H7 (cell line): ENCODE measurements at regions not wholly inside any gene's neighbourhood (a gene's known extent, or its start where the extent isn't known, plus 50 kb on each side); places are given as distances from the start of the nearest gene placed in this dataset.

ENCODE experiments used
- DNase-seq: peaks from one replicate; pipeline ENCODE4 v3.0.0; 2012
- H3K27me3 ChIP-seq: 2 replicates; pipeline ENCODE4 v1.6.0; 2011; ENCODE audit warnings: mild to moderate bottlenecking, low read length; ENCODE audit not compliant: control insufficient read depth, insufficient read depth
- H3K36me3 ChIP-seq: replicated peaks from 2 replicates; pipeline ENCODE4 v1.5.1; 2011; ENCODE audit warnings: low read length; ENCODE audit not compliant: control insufficient read depth, insufficient read depth
- H3K4me3 ChIP-seq: 2 replicates; pipeline ENCODE4 v1.5.1; 2011; ENCODE audit warnings: low read depth, mild to moderate bottlenecking, control low read depth, low read length, moderate library complexity; ENCODE audit not compliant: insufficient read depth

DNA sequence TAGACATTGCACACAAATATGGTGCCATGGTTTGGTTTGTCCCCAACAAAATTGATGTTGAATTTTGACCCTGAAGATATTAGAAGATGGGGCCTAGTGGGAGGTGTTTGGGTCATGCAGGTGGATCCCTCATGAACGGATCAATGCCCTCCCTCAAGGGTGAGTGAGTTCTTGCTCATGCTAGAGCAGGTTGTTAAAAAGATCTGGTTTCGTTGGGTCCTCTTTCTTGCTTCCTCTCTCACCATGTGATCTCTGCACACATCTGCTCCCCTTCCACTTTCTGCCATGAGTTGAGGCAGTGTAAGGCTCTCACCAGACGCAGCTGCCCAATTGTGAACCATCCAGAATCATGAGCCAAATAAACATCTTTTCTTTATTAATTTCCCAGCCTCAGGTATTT lies 87.8 kb upstream of the MDFIC2 start:
- Histone ChIP-seq H3K36me3 (no peaks in the 10 kb centered on the region), H3K4me3 (no peak overlapping the region), H3K27me3 (no peaks in the 10 kb centered on the region)
- no peak for DNase-seq

DNA sequence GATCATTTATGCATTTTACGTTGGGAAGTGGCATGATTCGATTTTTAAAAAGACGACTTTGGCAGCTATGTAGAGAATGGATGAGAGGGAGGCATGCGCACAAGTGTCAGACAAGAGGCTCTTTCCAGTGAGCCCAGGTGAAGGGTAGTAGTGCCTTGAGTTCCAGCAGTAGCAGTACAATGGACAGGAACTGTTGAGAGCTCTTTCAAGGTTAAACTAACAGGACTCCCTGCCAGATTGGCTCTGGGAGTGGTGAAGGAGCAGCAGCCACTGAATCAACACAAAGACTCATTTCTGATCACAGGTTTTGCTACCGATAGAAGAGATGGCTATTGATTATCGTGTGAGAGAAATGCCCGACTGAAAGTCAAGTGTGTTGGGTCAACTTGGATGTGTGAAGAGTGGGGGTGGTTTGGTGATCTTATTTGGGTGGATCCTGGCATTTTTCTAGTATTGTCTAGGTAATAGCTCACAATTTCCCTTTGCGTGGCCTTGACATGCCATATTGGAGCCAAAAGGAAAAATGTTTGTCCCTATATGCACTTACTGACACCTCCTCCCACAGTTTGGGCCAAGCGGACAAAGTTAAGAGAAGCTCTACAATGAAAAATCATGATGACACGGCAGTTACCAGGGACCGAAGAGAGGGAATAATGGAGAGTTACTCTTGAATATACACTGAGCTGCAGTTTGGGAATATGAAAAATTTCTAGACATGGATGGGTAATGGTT lies 81.6 kb upstream of the MDFIC2 start:
- Histone ChIP-seq H3K27me3 (no peaks in the 10 kb centered on the region), H3K4me3 (no peak overlapping the region), H3K36me3 (no peaks in the 10 kb centered on the region)
- DNase-seq = no peak

DNA sequence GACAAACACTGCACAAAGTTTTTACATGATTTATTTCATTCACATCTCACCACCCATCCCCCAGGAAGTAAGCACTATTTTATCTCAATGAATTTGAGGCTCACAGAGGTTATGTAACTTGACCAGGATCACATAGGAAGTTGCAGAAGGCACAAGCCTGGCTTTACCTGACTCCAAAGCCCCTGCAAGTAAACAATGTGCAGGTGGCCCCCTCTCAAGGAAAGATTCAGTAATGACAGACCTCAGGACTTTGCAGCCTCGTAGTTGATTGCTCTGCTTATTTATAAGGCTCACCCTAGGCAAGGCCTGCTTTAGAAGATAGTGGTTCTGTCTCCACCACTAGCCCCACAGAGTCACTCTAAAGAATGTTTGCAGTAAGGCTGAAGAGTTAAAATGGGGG lies 79.8 kb upstream of the MDFIC2 start:
- H3K27me3 ChIP-seq = no peaks in the 10 kb centered on the region
- peak; percentile 9 for DNase-seq

DNA sequence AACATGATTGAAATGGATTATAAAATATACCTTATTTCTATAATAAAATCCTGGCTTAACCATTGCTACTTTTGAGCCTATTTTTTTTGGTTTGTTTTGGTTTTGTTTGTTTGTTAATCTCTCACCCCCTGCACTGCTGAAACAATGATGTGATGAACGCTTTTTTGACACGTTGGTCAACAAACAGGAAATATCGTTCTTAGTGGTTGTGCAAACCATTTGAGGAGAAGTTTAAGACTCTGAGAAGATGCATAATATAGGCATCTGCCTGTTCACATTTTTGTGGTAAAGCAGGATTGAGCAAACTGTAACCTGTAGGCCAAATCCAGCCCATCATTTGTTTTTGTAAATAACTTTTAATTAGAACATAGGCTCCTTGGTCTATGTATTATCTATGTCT lies 75.5 kb upstream of the MDFIC2 start:
- Histone ChIP-seq H3K4me3 (no peak overlapping the region), H3K36me3 (no peaks in the 10 kb centered on the region), H3K27me3 (no peaks in the 10 kb centered on the region)
- DNase-seq = no peak

More for the DNA sequence above, 79.8 kb upstream of the MDFIC2 start:
- H3K36me3 ChIP-seq = no peaks in the 10 kb centered on the region
- H3K4me3 ChIP-seq = no peak overlapping the region

DNA sequence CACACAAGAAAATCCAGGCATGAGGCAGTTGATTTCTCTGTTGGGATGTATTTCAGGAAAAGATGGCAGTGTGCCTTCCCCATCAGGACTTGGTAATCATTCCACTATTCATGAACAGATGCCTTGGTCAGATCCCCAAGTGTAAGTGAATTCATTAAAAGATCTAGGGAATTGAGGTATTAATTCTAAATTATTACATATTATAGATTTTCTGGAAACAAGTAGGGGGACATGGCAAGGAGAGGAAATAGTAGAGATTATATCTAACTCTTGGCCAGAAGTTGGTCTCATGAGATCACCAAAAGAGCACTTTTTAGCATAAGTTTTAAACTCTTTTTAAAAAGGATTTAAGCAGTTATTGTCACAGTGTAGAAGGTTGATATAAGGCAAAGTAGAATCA lies 74.4 kb upstream of the MDFIC2 start:
- no peaks in the 10 kb centered on the region for H3K36me3 ChIP-seq
- H3K4me3 ChIP-seq = no peak overlapping the region
- no peak for DNase-seq
- no peaks in the 10 kb centered on the region for H3K27me3 ChIP-seq

DNA sequence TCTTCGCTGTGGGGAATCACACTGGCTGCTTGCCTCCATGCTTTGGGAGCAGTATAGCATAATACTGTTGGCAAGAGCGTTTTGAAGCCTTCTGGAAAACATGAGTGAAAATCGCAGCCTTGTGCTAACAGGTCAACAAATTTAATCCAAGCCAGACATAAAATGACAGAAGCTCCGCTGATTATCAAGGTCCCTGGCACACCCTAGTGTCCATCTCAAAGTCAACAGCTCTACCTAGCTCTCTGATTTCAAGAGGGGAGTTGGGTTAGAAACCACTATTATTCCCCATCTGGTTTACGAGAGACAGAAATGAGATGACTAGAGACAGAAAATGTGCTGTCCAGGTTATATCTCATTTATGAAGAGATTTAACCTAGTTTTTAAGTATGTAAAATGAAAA lies 73.6 kb upstream of the MDFIC2 start:
- Histone ChIP-seq H3K4me3 (no peak overlapping the region), H3K27me3 (no peaks in the 10 kb centered on the region), H3K36me3 (no peaks in the 10 kb centered on the region)
- DNase-seq = peak; percentile 2

DNA sequence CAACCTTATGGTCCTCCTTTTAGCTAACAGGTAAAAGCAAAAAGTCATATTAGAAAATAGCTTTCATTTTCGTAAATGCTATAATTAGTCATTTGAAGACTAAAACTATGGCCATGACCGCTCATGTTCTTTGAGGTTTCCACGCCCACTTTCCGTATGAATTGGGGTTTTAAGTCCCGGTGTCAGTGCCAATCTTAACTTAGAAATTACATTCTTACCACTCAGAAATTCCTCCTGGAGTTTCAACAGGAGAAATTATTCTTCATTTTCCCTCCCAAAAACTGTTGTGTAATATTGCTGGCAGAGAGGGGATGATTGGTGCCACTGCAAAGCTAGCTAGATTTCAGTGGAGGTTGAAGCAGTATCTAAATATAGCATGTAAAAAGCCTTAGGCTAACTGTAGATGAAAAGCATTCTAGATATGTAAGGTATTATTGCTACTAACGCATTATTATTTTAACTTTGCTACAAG lies 71.0 kb upstream of the MDFIC2 start:
- Histone ChIP-seq H3K4me3 (no peak overlapping the region), H3K27me3 (no peaks in the 10 kb centered on the region), H3K36me3 (no peaks in the 10 kb centered on the region)
- DNase-seq = no peak

DNA sequence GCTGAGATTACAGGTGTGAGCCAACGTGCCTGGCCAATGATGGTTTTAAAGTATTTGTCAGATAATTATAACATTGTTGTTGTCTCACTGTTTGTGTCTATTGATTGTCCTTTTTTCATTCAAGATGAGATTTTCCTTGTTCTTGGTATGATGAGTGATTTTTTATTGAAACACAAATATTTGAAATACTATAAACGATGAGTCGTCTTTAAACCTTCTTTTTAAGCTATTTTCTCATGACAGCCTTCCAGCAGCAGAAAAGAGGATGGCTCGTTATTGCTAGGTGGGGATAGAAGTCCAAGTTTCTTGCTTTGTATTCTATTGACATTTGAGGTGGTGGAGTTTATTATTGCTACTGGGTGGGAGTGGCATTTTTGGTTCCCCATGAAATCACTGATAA lies 61.7 kb upstream of the MDFIC2 start:
- no peak for DNase-seq

More for the DNA sequence above, 61.7 kb upstream of the MDFIC2 start:
- Histone ChIP-seq H3K27me3 (no peaks in the 10 kb centered on the region), H3K4me3 (no peak overlapping the region), H3K36me3 (no peaks in the 10 kb centered on the region)
